Peyer's patch (tissue), 4 donors: ENCODE measurements at regions not wholly inside any gene's neighbourhood (a gene's known extent, or its start where the extent isn't known, plus 50 kb on each side); places are given as distances from the start of the nearest gene placed in this dataset.

Experiments used
- DNase-seq, 3 donors: peaks; one replicate each; pipeline ENCODE4 v3.0.0-alpha.2; 2017 to 2019
- H3K27ac ChIP-seq, 4 donors: fragments of 200-600 bp; sonication (generic); one replicate each; pipeline ENCODE4 v1.5.1; 2016 to 2019
- H3K27me3 ChIP-seq, 2 donors: fragments of 200-600 bp; sonication (generic); one replicate each; pipeline ENCODE4 v1.5.1; 2019
- H3K36me3 ChIP-seq, 3 donors: fragments of 200-600 bp; sonication (generic); one replicate each; pipeline ENCODE4 v1.5.1; 2016 to 2019
- H3K4me1 ChIP-seq, 4 donors: fragments of 200-600 bp; sonication (generic); one replicate each; pipeline ENCODE4 v1.5.1; 2016 to 2019
- H3K4me3 ChIP-seq, 4 donors: fragments of 200-600 bp; sonication (generic); 1 replicate in 3 of 4; 2 replicates in 1 of 4; pipeline ENCODE4 v1.5.1; 2016 to 2019; ENCODE audit warnings: mild to moderate bottlenecking in 1 of 4
- H3K9me3 ChIP-seq, 4 donors: fragments of 200-600 bp; sonication (generic); one replicate each; pipeline ENCODE4 v1.5.1; 2016 to 2019; ENCODE audit warnings: mild to moderate bottlenecking in 1 of 4
- POLR2A ChIP-seq, 2 donors: fragments of 450-650 bp; IDR thresholded peaks; one replicate each; pipeline ENCODE4 v1.5.1; 2017; ENCODE audit warnings: antibody characterized with exemption in 2 of 2, mild to moderate bottlenecking in 2 of 2, moderate library complexity in 2 of 2
- TF ChIP-seq, protein P1 (sequence below), 6 experiments: fragments of 450-650 bp in 4 of 6; fragments of 200-600 bp in 2 of 6; sonication (generic) in 1 of 6; IDR thresholded peaks; one replicate each; pipeline ENCODE4 v1.5.1; 2017 to 2019; ENCODE audit warnings: antibody characterized with exemption in 6 of 6, mild to moderate bottlenecking in 3 of 6, moderate library complexity in 1 of 6

DNA sequence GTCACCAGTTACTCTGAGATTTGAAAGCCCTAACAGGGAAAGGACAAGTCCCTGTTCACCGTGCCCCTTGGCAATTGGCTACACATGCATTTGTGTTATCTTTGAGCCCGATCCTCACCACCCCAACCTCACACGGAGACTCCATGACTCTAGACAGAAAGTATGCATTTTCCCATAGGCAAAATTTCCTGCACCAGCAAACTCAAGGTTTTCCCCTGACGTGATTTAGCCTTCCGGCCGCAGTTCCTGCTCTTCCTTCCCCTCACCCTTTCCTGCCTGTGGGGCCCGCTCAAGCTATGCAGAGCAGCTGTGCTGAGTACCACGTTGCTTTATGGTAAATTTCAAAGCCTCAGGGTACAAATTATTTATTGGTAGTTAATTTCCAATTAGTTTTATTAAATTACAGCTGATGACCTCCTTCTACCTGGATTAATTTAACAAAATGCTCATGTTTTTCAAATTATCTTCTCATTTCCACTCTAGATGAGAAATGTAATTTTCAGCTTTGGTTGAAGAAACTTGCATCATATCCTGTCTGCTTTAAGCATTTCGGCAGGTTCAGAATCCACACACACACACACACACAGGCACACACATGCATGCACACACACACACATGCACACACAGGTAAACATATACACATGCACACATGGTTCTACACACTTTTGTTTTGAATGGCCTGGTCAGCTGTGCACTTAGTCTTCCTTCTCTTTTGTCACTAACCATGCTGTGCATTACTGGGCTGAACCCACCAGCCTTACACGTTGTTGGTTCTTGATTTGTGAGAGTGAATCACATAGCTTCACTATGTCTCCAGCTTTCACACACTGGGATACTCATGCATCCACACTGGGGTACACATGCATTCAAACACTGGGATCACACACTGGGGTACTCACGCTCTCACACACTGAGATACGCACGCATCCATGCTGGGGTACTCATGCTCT, 283.1 kb upstream of the PITRM1 start:
- no peak for DNase-seq
- H3K4me1 ChIP-seq: no peaks in the 10 kb centered on the region
- no peaks in the 10 kb centered on the region for H3K36me3 ChIP-seq
- H3K27ac ChIP-seq: no peak overlapping the region
- no peak for TF ChIP-seq POLR2A (IDR thresholded peaks at IDR 0.05)
- TF ChIP-seq, protein P1, sequence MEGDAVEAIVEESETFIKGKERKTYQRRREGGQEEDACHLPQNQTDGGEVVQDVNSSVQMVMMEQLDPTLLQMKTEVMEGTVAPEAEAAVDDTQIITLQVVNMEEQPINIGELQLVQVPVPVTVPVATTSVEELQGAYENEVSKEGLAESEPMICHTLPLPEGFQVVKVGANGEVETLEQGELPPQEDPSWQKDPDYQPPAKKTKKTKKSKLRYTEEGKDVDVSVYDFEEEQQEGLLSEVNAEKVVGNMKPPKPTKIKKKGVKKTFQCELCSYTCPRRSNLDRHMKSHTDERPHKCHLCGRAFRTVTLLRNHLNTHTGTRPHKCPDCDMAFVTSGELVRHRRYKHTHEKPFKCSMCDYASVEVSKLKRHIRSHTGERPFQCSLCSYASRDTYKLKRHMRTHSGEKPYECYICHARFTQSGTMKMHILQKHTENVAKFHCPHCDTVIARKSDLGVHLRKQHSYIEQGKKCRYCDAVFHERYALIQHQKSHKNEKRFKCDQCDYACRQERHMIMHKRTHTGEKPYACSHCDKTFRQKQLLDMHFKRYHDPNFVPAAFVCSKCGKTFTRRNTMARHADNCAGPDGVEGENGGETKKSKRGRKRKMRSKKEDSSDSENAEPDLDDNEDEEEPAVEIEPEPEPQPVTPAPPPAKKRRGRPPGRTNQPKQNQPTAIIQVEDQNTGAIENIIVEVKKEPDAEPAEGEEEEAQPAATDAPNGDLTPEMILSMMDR (IDR thresholded peaks at IDR 0.05): no peak
- no peaks in the 10 kb centered on the region for H3K27me3 ChIP-seq
- H3K4me3 ChIP-seq: no peak overlapping the region
- no peaks in the 10 kb centered on the region for H3K9me3 ChIP-seq

DNA sequence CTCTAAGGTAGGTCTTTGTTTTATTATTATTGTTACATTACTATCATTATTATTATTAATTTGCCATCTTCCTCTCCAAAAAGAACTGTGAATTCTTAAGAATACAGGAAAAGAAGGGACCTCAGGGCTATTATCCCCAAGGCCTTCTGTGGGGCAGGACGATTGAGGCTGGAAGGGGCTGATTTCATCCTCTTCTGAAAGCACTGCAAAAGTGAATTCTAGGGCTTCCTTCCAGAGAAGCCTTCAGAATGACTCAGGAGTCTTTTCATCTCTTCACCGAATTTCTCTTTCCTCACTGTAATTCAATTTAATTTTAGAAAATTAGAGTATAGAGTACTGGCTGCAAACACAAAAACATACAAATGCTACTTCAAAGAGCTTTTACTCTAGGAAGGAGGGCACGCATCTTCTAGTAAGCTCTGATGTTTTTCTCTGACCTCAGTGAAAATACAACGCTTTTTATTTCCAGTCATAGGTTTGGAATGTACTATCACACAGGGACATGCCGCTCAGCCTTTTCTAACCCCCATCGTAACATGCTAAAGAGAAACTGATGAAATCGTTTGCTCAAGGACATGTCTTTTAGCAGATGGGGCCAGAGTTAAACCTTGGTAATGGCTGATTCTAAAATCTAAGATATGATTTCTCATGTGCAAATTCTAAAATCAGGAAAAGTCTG, 280.2 kb upstream of the PITRM1 start:
- no peak overlapping the region for H3K4me3 ChIP-seq
- no peaks in the 10 kb centered on the region for H3K27me3 ChIP-seq
- no peaks in the 10 kb centered on the region for H3K36me3 ChIP-seq
- H3K27ac ChIP-seq: peak overlapping the region; percentile 11 to 81 (median 42)
- H3K4me1 ChIP-seq: no peaks in the 10 kb centered on the region
- TF ChIP-seq, protein P1 (IDR thresholded peaks at IDR 0.05): no peak
- TF ChIP-seq POLR2A (IDR thresholded peaks at IDR 0.05): no peak
- no peak for DNase-seq
- no peaks in the 10 kb centered on the region for H3K9me3 ChIP-seq

- no peak overlapping the region for H3K4me3 ChIP-seq
- H3K27ac ChIP-seq: peak overlapping the region; percentile 11 to 81 (median 42)
- DNase-seq: no peak
Observed at GRCh38 chr10:3452173-3452626, 279.6 kb upstream of the PITRM1 start.

DNA sequence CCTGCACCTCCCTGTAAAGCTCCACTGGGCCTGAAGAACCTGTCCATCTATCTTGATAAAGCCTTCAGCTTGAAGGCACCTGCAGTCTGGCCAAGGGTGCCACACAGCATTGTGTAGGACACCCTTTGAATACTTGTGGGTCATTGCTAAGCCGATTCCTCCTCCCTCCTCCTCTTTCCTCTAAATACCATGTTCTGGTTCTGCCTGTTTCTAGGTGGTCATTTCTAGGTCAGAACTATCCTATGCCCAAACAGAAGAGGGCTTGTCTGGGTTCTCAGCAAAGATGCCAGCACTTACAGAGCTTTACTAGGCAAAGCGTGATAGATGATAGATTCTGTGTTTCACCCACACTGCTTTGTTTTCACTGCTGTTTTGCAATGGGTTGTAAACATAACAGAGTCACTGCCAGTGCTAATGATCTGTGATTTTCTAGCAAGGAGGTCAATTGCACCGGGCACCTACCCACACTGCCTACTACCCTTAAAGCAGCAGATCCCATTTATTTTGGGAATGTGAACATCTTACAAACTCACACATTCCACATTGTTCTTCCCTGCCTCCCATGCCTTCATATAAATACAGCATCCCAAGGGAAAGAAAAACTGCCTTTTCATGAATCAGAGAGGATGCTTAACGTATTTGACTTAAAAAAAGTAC, 279.1 kb upstream of the PITRM1 start:
- TF ChIP-seq POLR2A (IDR thresholded peaks at IDR 0.05): no peak
- TF ChIP-seq, protein P1 (IDR thresholded peaks at IDR 0.05): no peak
- DNase-seq: no peak
- H3K27ac ChIP-seq: peak overlapping the region in 2 of 4 donors; percentile 56 to 81
- no peaks in the 10 kb centered on the region for H3K27me3 ChIP-seq
- no peak overlapping the region for H3K4me3 ChIP-seq
- no peaks in the 10 kb centered on the region for H3K36me3 ChIP-seq
- H3K9me3 ChIP-seq: no peaks in the 10 kb centered on the region
- no peaks in the 10 kb centered on the region for H3K4me1 ChIP-seq

More at GRCh38 chr10:3452173-3452626, 279.6 kb upstream of the PITRM1 start:
- H3K27me3 ChIP-seq: no peaks in the 10 kb centered on the region
- TF ChIP-seq, protein P1 (IDR thresholded peaks at IDR 0.05): peak in 3 of 6 experiments; percentile 17 to 31 (median 30)
- TF ChIP-seq POLR2A (IDR thresholded peaks at IDR 0.05): no peak
- no peaks in the 10 kb centered on the region for H3K36me3 ChIP-seq
- no peaks in the 10 kb centered on the region for H3K4me1 ChIP-seq
- no peaks in the 10 kb centered on the region for H3K9me3 ChIP-seq

- H3K4me1 ChIP-seq: no peaks in the 10 kb centered on the region
- no peak overlapping the region for H3K27ac ChIP-seq
- H3K36me3 ChIP-seq: no peaks in the 10 kb centered on the region
- H3K27me3 ChIP-seq: no peaks in the 10 kb centered on the region
- H3K9me3 ChIP-seq: no peaks in the 10 kb centered on the region
- TF ChIP-seq, protein P1 (IDR thresholded peaks at IDR 0.05): no peak
- no peak for TF ChIP-seq POLR2A (IDR thresholded peaks at IDR 0.05)
- no peak overlapping the region for H3K4me3 ChIP-seq
- DNase-seq: no peak
Observed at GRCh38 chr10:3446221-3446620, 273.6 kb upstream of the PITRM1 start.
